ENCODE measurements at regions not wholly inside any gene's neighbourhood (a gene's known extent, or its start where the extent isn't known, plus 50 kb on each side); places are given as distances from the start of the nearest gene placed in this dataset.

- Histone ChIP-seq H3K9me3 (ENCODE audit: control insufficient read depth in 5 of 5, low read length in 5 of 5) (peaks cover 0 to 8% (median 0%) of the 10 kb centered on the region in 5 donors), H3K27me3 (ENCODE audit: control insufficient read depth in 5 of 5, insufficient read depth in 4 of 5, low read length in 5 of 5) (no peaks in the 10 kb centered on the region), H3K27ac (ENCODE audit: low read depth, low read length) (no peak overlapping the region), H3K4me1 (ENCODE audit: control insufficient read depth in 5 of 5, insufficient read depth in 5 of 5, low read length in 5 of 5) (peaks cover 0 to 4% (median 0%) of the 10 kb centered on the region in 5 donors), H3K4me3 (ENCODE audit: low read depth in 1 of 5, low read length in 5 of 5) (no peak overlapping the region), H3K9ac (ENCODE audit: low read length in 5 of 5) (no peak overlapping the region), H3K36me3 (ENCODE audit: control insufficient read depth in 5 of 5, insufficient read depth in 5 of 5, low read length in 5 of 5) (peaks cover 0 to 4% (median 0%) of the 10 kb centered on the region in 5 donors)
Measured at GRCh38 chr21:14850394-14850793, 214.4 kb downstream of the NRIP1 start.

GRCh38 chr21:14846621-14847020 lies 218.2 kb downstream of the NRIP1 start:
- Histone ChIP-seq H3K27me3 (ENCODE audit: control insufficient read depth in 5 of 5, insufficient read depth in 4 of 5, low read length in 5 of 5) (no peaks in the 10 kb centered on the region), H3K4me1 (ENCODE audit: control insufficient read depth in 5 of 5, insufficient read depth in 5 of 5, low read length in 5 of 5) (peaks cover 0 to 13% (median 5%) of the 10 kb centered on the region in 5 donors), H3K9me3 (ENCODE audit: control insufficient read depth in 5 of 5, low read length in 5 of 5) (peaks cover 0 to 6% (median 0%) of the 10 kb centered on the region in 5 donors), H3K4me3 (ENCODE audit: low read depth in 1 of 5, low read length in 5 of 5) (no peak overlapping the region), H3K27ac (ENCODE audit: low read depth, low read length) (no peak overlapping the region), H3K36me3 (ENCODE audit: control insufficient read depth in 5 of 5, insufficient read depth in 5 of 5, low read length in 5 of 5) (no peaks in the 10 kb centered on the region), H3K9ac (ENCODE audit: low read length in 5 of 5) (no peak overlapping the region)

- no peaks in the 10 kb centered on the region for H3K36me3 ChIP-seq (ENCODE audit: control insufficient read depth in 5 of 5, insufficient read depth in 5 of 5, low read length in 5 of 5)
- H3K4me1 ChIP-seq (ENCODE audit: control insufficient read depth in 5 of 5, insufficient read depth in 5 of 5, low read length in 5 of 5) = peaks cover 0 to 14% (median 5%) of the 10 kb centered on the region in 5 donors
- H3K27ac ChIP-seq (ENCODE audit: low read depth, low read length) = no peak overlapping the region
- H3K9ac ChIP-seq (ENCODE audit: low read length in 5 of 5) = no peak overlapping the region
- no peak overlapping the region for H3K4me3 ChIP-seq (ENCODE audit: low read depth in 1 of 5, low read length in 5 of 5)
- no peaks in the 10 kb centered on the region for H3K27me3 ChIP-seq (ENCODE audit: control insufficient read depth in 5 of 5, insufficient read depth in 4 of 5, low read length in 5 of 5)
- H3K9me3 ChIP-seq (ENCODE audit: control insufficient read depth in 5 of 5, low read length in 5 of 5) = peaks cover 0 to 3% (median 0%) of the 10 kb centered on the region in 5 donors
Measured at GRCh38 chr21:14844001-14844400, 220.8 kb downstream of the NRIP1 start.

GRCh38 chr21:14842601-14843000 lies 222.2 kb downstream of the NRIP1 start:
- H3K36me3 ChIP-seq (ENCODE audit: control insufficient read depth in 5 of 5, insufficient read depth in 5 of 5, low read length in 5 of 5) = no peaks in the 10 kb centered on the region
- no peaks in the 10 kb centered on the region for H3K27me3 ChIP-seq (ENCODE audit: control insufficient read depth in 5 of 5, insufficient read depth in 4 of 5, low read length in 5 of 5)
- H3K9me3 ChIP-seq (ENCODE audit: control insufficient read depth in 5 of 5, low read length in 5 of 5) = peaks cover 0 to 3% (median 0%) of the 10 kb centered on the region in 5 donors
- peaks cover 0 to 14% (median 5%) of the 10 kb centered on the region in 5 donors for H3K4me1 ChIP-seq (ENCODE audit: control insufficient read depth in 5 of 5, insufficient read depth in 5 of 5, low read length in 5 of 5)
- H3K27ac ChIP-seq (ENCODE audit: low read depth, low read length) = no peak overlapping the region
- H3K9ac ChIP-seq (ENCODE audit: low read length in 5 of 5) = peak overlapping the region in 1 of 5 donors; percentile 19
- H3K4me3 ChIP-seq (ENCODE audit: low read depth in 1 of 5, low read length in 5 of 5) = no peak overlapping the region

GRCh38 chr21:14841511-14842472 lies 223.0 kb downstream of the NRIP1 start:
- H3K9ac ChIP-seq (ENCODE audit: low read length in 5 of 5) = no peak overlapping the region
- H3K9me3 ChIP-seq (ENCODE audit: control insufficient read depth in 5 of 5, low read length in 5 of 5) = peaks cover 0 to 3% (median 0%) of the 10 kb centered on the region in 5 donors
- no peak overlapping the region for H3K4me3 ChIP-seq (ENCODE audit: low read depth in 1 of 5, low read length in 5 of 5)
- peaks cover 0 to 14% (median 5%) of the 10 kb centered on the region in 5 donors for H3K4me1 ChIP-seq (ENCODE audit: control insufficient read depth in 5 of 5, insufficient read depth in 5 of 5, low read length in 5 of 5)
- no peak overlapping the region for H3K27ac ChIP-seq (ENCODE audit: low read depth, low read length)
- no peaks in the 10 kb centered on the region for H3K27me3 ChIP-seq (ENCODE audit: control insufficient read depth in 5 of 5, insufficient read depth in 4 of 5, low read length in 5 of 5)
- H3K36me3 ChIP-seq (ENCODE audit: control insufficient read depth in 5 of 5, insufficient read depth in 5 of 5, low read length in 5 of 5) = no peaks in the 10 kb centered on the region

- H3K9me3 ChIP-seq (ENCODE audit: control insufficient read depth in 5 of 5, low read length in 5 of 5) = no peaks in the 10 kb centered on the region
- H3K27me3 ChIP-seq (ENCODE audit: control insufficient read depth in 5 of 5, insufficient read depth in 4 of 5, low read length in 5 of 5) = no peaks in the 10 kb centered on the region
- no peak overlapping the region for H3K27ac ChIP-seq (ENCODE audit: low read depth, low read length)
- H3K4me3 ChIP-seq (ENCODE audit: low read depth in 1 of 5, low read length in 5 of 5) = no peak overlapping the region
- H3K36me3 ChIP-seq (ENCODE audit: control insufficient read depth in 5 of 5, insufficient read depth in 5 of 5, low read length in 5 of 5) = no peaks in the 10 kb centered on the region
- no peak overlapping the region for H3K9ac ChIP-seq (ENCODE audit: low read length in 5 of 5)
- H3K4me1 ChIP-seq (ENCODE audit: control insufficient read depth in 5 of 5, insufficient read depth in 5 of 5, low read length in 5 of 5) = peaks cover 0 to 14% (median 5%) of the 10 kb centered on the region in 5 donors
Measured at GRCh38 chr21:14838400-14838799, 226.4 kb downstream of the NRIP1 start.

GRCh38 chr21:14836950-14837349 lies 227.8 kb downstream of the NRIP1 start:
- H3K4me3 ChIP-seq (ENCODE audit: low read depth in 1 of 5, low read length in 5 of 5) = no peak overlapping the region
- H3K9ac ChIP-seq (ENCODE audit: low read length in 5 of 5) = no peak overlapping the region
- H3K4me1 ChIP-seq (ENCODE audit: control insufficient read depth in 5 of 5, insufficient read depth in 5 of 5, low read length in 5 of 5) = peaks cover 0 to 6% (median 0%) of the 10 kb centered on the region in 5 donors
- no peak overlapping the region for H3K27ac ChIP-seq (ENCODE audit: low read depth, low read length)
- no peaks in the 10 kb centered on the region for H3K27me3 ChIP-seq (ENCODE audit: control insufficient read depth in 5 of 5, insufficient read depth in 4 of 5, low read length in 5 of 5)
- no peaks in the 10 kb centered on the region for H3K36me3 ChIP-seq (ENCODE audit: control insufficient read depth in 5 of 5, insufficient read depth in 5 of 5, low read length in 5 of 5)
- H3K9me3 ChIP-seq (ENCODE audit: control insufficient read depth in 5 of 5, low read length in 5 of 5) = no peaks in the 10 kb centered on the region

- H3K36me3 ChIP-seq (ENCODE audit: control insufficient read depth in 5 of 5, insufficient read depth in 5 of 5, low read length in 5 of 5) = no peaks in the 10 kb centered on the region
- no peak overlapping the region for H3K4me3 ChIP-seq (ENCODE audit: low read depth in 1 of 5, low read length in 5 of 5)
- no peak overlapping the region for H3K9ac ChIP-seq (ENCODE audit: low read length in 5 of 5)
- no peaks in the 10 kb centered on the region for H3K4me1 ChIP-seq (ENCODE audit: control insufficient read depth in 5 of 5, insufficient read depth in 5 of 5, low read length in 5 of 5)
- no peak overlapping the region for H3K27ac ChIP-seq (ENCODE audit: low read depth, low read length)
- no peaks in the 10 kb centered on the region for H3K27me3 ChIP-seq (ENCODE audit: control insufficient read depth in 5 of 5, insufficient read depth in 4 of 5, low read length in 5 of 5)
- no peaks in the 10 kb centered on the region for H3K9me3 ChIP-seq (ENCODE audit: control insufficient read depth in 5 of 5, low read length in 5 of 5)
Measured at GRCh38 chr21:14833666-14834351, 231.0 kb downstream of the NRIP1 start.

- H3K27me3 ChIP-seq (ENCODE audit: control insufficient read depth in 5 of 5, insufficient read depth in 4 of 5, low read length in 5 of 5) = no peaks in the 10 kb centered on the region
- H3K4me3 ChIP-seq (ENCODE audit: low read depth in 1 of 5, low read length in 5 of 5) = no peak overlapping the region
- no peaks in the 10 kb centered on the region for H3K9me3 ChIP-seq (ENCODE audit: control insufficient read depth in 5 of 5, low read length in 5 of 5)
- no peak overlapping the region for H3K9ac ChIP-seq (ENCODE audit: low read length in 5 of 5)
- H3K4me1 ChIP-seq (ENCODE audit: control insufficient read depth in 5 of 5, insufficient read depth in 5 of 5, low read length in 5 of 5) = no peaks in the 10 kb centered on the region
- H3K27ac ChIP-seq (ENCODE audit: low read depth, low read length) = no peak overlapping the region
- H3K36me3 ChIP-seq (ENCODE audit: control insufficient read depth in 5 of 5, insufficient read depth in 5 of 5, low read length in 5 of 5) = no peaks in the 10 kb centered on the region
Measured at GRCh38 chr21:14833241-14833640, 231.6 kb downstream of the NRIP1 start.

- Histone ChIP-seq H3K9me3 (ENCODE audit: control insufficient read depth in 5 of 5, low read length in 5 of 5) (no peaks in the 10 kb centered on the region), H3K27ac (ENCODE audit: low read depth, low read length) (no peak overlapping the region), H3K9ac (ENCODE audit: low read length in 5 of 5) (no peak overlapping the region), H3K4me3 (ENCODE audit: low read depth in 1 of 5, low read length in 5 of 5) (no peak overlapping the region), H3K4me1 (ENCODE audit: control insufficient read depth in 5 of 5, insufficient read depth in 5 of 5, low read length in 5 of 5) (no peaks in the 10 kb centered on the region), H3K36me3 (ENCODE audit: control insufficient read depth in 5 of 5, insufficient read depth in 5 of 5, low read length in 5 of 5) (no peaks in the 10 kb centered on the region), H3K27me3 (ENCODE audit: control insufficient read depth in 5 of 5, insufficient read depth in 4 of 5, low read length in 5 of 5) (no peaks in the 10 kb centered on the region)
Measured at GRCh38 chr21:14830307-14830706, 234.5 kb downstream of the NRIP1 start.

Data from subcutaneous abdominal adipose tissue (tissue), 5 donors.